GM06990 (cell line): ENCODE measurements at regions not wholly inside any gene's neighbourhood (a gene's known extent, or its start where the extent isn't known, plus 50 kb on each side); places are given as distances from the start of the nearest gene placed in this dataset.

Source experiments
- DNase-seq: peaks from one replicate; pipeline ENCODE4 v3.0.0-alpha.2; 2011; ENCODE audit not compliant: insufficient read length; ENCODE audit errors: extremely low read depth
- H3K27me3 ChIP-seq: replicated peaks from 2 replicates; pipeline ENCODE4 v1.6.0; 2011; ENCODE audit warnings: low read length; ENCODE audit not compliant: control insufficient read depth, insufficient read depth
- H3K36me3 ChIP-seq: 2 replicates; pipeline ENCODE4 v1.5.1; 2011; ENCODE audit warnings: low read length; ENCODE audit not compliant: control insufficient read depth, insufficient read depth
- H3K4me3 ChIP-seq: replicated peaks from 2 replicates; pipeline ENCODE4 v1.5.1; 2011; ENCODE audit warnings: low read depth, mild to moderate bottlenecking, control low read depth, low read length
- TF ChIP-seq, protein P1 (sequence below): IDR thresholded peaks from 2 replicates; pipeline ENCODE4 v1.5.1; 2011; ENCODE audit warnings: low read length, control low read depth, mild to moderate bottlenecking, inconsistent platforms; ENCODE audit not compliant: insufficient read depth, poor library complexity, severe bottlenecking

- no peak for DNase-seq
- H3K27me3 ChIP-seq, result no peaks in the 10 kb centered on the region
Measured at GRCh38 chr16:50442221-50442620, 73.4 kb upstream of the BRD7 start.

GRCh38 chr16:50441486-50442157 lies 72.8 kb upstream of the BRD7 start:
- H3K36me3 ChIP-seq, result no peaks in the 10 kb centered on the region
- H3K4me3 ChIP-seq, result no peak overlapping the region
- no peaks in the 10 kb centered on the region for H3K27me3 ChIP-seq
- DNase-seq, result no peak
- TF ChIP-seq, protein P1, sequence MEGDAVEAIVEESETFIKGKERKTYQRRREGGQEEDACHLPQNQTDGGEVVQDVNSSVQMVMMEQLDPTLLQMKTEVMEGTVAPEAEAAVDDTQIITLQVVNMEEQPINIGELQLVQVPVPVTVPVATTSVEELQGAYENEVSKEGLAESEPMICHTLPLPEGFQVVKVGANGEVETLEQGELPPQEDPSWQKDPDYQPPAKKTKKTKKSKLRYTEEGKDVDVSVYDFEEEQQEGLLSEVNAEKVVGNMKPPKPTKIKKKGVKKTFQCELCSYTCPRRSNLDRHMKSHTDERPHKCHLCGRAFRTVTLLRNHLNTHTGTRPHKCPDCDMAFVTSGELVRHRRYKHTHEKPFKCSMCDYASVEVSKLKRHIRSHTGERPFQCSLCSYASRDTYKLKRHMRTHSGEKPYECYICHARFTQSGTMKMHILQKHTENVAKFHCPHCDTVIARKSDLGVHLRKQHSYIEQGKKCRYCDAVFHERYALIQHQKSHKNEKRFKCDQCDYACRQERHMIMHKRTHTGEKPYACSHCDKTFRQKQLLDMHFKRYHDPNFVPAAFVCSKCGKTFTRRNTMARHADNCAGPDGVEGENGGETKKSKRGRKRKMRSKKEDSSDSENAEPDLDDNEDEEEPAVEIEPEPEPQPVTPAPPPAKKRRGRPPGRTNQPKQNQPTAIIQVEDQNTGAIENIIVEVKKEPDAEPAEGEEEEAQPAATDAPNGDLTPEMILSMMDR, result no peak

More at GRCh38 chr16:50442221-50442620, 73.4 kb upstream of the BRD7 start:
- no peak overlapping the region for H3K4me3 ChIP-seq
- no peaks in the 10 kb centered on the region for H3K36me3 ChIP-seq
- TF ChIP-seq, protein P1, result no peak

- Histone ChIP-seq H3K36me3 (no peaks in the 10 kb centered on the region), H3K4me3 (no peak overlapping the region), H3K27me3 (no peaks in the 10 kb centered on the region)
- TF ChIP-seq, protein P1, result no peak
- no peak for DNase-seq
Measured at GRCh38 chr16:50440991-50441390, 72.2 kb upstream of the BRD7 start.

DNA sequence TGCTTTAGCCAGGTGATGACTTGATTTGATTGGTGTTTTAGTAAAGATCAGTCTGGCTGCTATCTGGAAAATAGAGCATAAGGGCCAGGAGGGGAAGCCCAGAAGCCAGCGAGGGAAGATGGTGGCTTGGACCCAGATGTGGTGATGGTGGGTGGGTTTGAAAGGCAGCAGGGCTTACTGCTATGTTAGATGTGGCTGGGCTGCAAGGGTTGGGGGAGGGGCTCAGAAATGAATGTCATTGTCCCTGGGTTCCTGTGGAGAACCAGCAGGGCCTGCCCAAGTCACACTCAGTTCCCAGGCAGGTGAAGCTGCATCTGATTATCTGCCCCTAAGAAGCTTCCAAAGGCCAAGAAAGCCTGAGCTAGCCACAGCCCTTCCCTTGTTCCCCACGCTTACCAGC lies 71.7 kb upstream of the BRD7 start:
- Histone ChIP-seq H3K36me3 (no peaks in the 10 kb centered on the region), H3K27me3 (no peaks in the 10 kb centered on the region), H3K4me3 (no peak overlapping the region)
- no peak for DNase-seq
- TF ChIP-seq, protein P1, result no peak

- Histone ChIP-seq H3K36me3 (no peaks in the 10 kb centered on the region), H3K4me3 (no peak overlapping the region), H3K27me3 (no peaks in the 10 kb centered on the region)
- TF ChIP-seq, protein P1, result no peak
- DNase-seq, result no peak
Measured at GRCh38 chr16:50437769-50438437, 69.1 kb upstream of the BRD7 start.
